ENCODE measurements at regions not wholly inside any gene's neighbourhood (a gene's known extent, or its start where the extent isn't known, plus 50 kb on each side); places are given as distances from the start of the nearest gene placed in this dataset.

GRCh38 chr10:8577686-8578085, 523.2 kb downstream of the GATA3 start:
- no peak for DNase-seq

- no peak for DNase-seq
These were observed 527.2 kb downstream of the GATA3 start for GRCh38 chr10:8581521-8582225.

GRCh38 chr10:8583096-8583495, 528.6 kb downstream of the GATA3 start:
- no peak for DNase-seq

GRCh38 chr10:8584666-8585065, 530.2 kb downstream of the GATA3 start:
- DNase-seq, result no peak

- no peak for DNase-seq
These were observed 532.0 kb downstream of the GATA3 start for GRCh38 chr10:8586504-8586903.

GRCh38 chr10:8588135-8588534, 533.6 kb downstream of the GATA3 start:
- DNase-seq, result no peak

GRCh38 chr10:8590518-8590917, 536.0 kb downstream of the GATA3 start:
- no peak for DNase-seq

GRCh38 chr10:8591640-8592039, 537.2 kb downstream of the GATA3 start:
- no peak for DNase-seq

GRCh38 chr10:8594176-8594575, 539.7 kb downstream of the GATA3 start:
- DNase-seq, result no peak

- no peak for DNase-seq
These were observed 540.2 kb downstream of the GATA3 start for GRCh38 chr10:8594711-8595110.

- no peak for DNase-seq
These were observed 540.7 kb downstream of the GATA3 start for GRCh38 chr10:8595140-8595539.

GRCh38 chr10:8596929-8597472, 542.5 kb downstream of the GATA3 start:
- DNase-seq, result no peak

- no peak for DNase-seq
These were observed 545.7 kb downstream of the GATA3 start for GRCh38 chr10:8600192-8600591.

- no peak for DNase-seq
These were observed 548.3 kb downstream of the GATA3 start for GRCh38 chr10:8602821-8603220.

- no peak for DNase-seq
These were observed 559.6 kb downstream of the GATA3 start for GRCh38 chr10:8614054-8614565.

GRCh38 chr10:8615118-8615517, 560.6 kb downstream of the GATA3 start:
- DNase-seq, result no peak

- no peak for DNase-seq
These were observed 561.7 kb downstream of the GATA3 start for GRCh38 chr10:8616166-8616565.

- DNase-seq, result no peak
These were observed 563.3 kb downstream of the GATA3 start for GRCh38 chr10:8617792-8618191.

- no peak for DNase-seq
These were observed 564.3 kb downstream of the GATA3 start for GRCh38 chr10:8618834-8619233.

- DNase-seq, result no peak
These were observed 573.9 kb downstream of the GATA3 start for GRCh38 chr10:8628351-8628750.

GRCh38 chr10:8633909-8634308, 579.4 kb downstream of the GATA3 start:
- no peak for DNase-seq

- DNase-seq, result no peak
These were observed 581.9 kb downstream of the GATA3 start for GRCh38 chr10:8636371-8636770.

GRCh38 chr10:8637640-8638039, 583.2 kb downstream of the GATA3 start:
- no peak for DNase-seq

- no peak for DNase-seq
These were observed 583.7 kb downstream of the GATA3 start for GRCh38 chr10:8638088-8638672.

Measured in activated CD4-positive, alpha-beta T cell treated with anti-CD3 and anti-CD28 coated beads, Interleukin-2, amount 50 U/mL, for 4 hours (primary cell).